Nephron progenitor cell (in vitro differentiated cells): ENCODE measurements at regions not wholly inside any gene's neighbourhood (a gene's known extent, or its start where the extent isn't known, plus 50 kb on each side); places are given as distances from the start of the nearest gene placed in this dataset.
A peak's percentile ranks its signal among the peaks of the same experiment; 100 is the strongest.

Experiments used
- DNase-seq: peaks from one replicate; pipeline ENCODE4 v3.0.0; 2021
- H3K27ac Mint-ChIP-seq: 2 replicates; pipeline ENCODE4 v1.8.0; 2021; ENCODE audit warnings: mild to moderate bottlenecking, moderate library complexity, mixed read lengths
- H3K27me3 Mint-ChIP-seq: 2 replicates; pipeline ENCODE4 v1.8.0; 2021; ENCODE audit warnings: mild to moderate bottlenecking, low read depth, mixed read lengths; ENCODE audit not compliant: poor library complexity
- H3K36me3 Mint-ChIP-seq: 2 replicates; pipeline ENCODE4 v1.8.0; 2021; ENCODE audit warnings: low read depth, mixed read lengths
- H3K4me1 Mint-ChIP-seq: 2 replicates; pipeline ENCODE4 v1.8.0; 2021; ENCODE audit warnings: mixed read lengths
- H3K4me3 Mint-ChIP-seq: 2 replicates; pipeline ENCODE4 v1.8.0; 2021; ENCODE audit warnings: mild to moderate bottlenecking, moderate library complexity, mixed read lengths
- H3K9me3 Mint-ChIP-seq: 2 replicates; pipeline ENCODE4 v1.8.0; 2021; ENCODE audit warnings: mild to moderate bottlenecking, moderate library complexity, mixed read lengths
- CTCF ChIP-seq: fragments of 200-600 bp; sonication (generic); IDR thresholded peaks from 2 replicates; pipeline ENCODE4 v1.5.0; 2021; ENCODE audit warnings: antibody characterized with exemption

GRCh38 chr6:93104195-93104817 lies 315.1 kb downstream of the EPHA7 start:
- Mint-ChIP-seq H3K9me3 (peaks cover 7% of the 10 kb centered on the region), H3K36me3 (no peaks in the 10 kb centered on the region), H3K4me3 (no peak overlapping the region), H3K27me3 (no peaks in the 10 kb centered on the region), H3K27ac (no peak overlapping the region), H3K4me1 (no peaks in the 10 kb centered on the region)
- no peak for TF ChIP-seq CTCF
- DNase-seq = no peak

GRCh38 chr6:93088621-93089501 lies 330.5 kb downstream of the EPHA7 start:
- Mint-ChIP-seq H3K9me3 (no peaks in the 10 kb centered on the region), H3K27me3 (no peaks in the 10 kb centered on the region), H3K4me1 (peaks cover 42% of the 10 kb centered on the region), H3K36me3 (no peaks in the 10 kb centered on the region), H3K27ac (peak overlapping the region; percentile 77), H3K4me3 (no peak overlapping the region)
- TF ChIP-seq CTCF = no peak
- DNase-seq = peak; percentile 2

- H3K27me3 Mint-ChIP-seq = no peaks in the 10 kb centered on the region
- no peak overlapping the region for H3K4me3 Mint-ChIP-seq
- H3K27ac Mint-ChIP-seq = no peak overlapping the region
- no peaks in the 10 kb centered on the region for H3K36me3 Mint-ChIP-seq
- no peak for DNase-seq
- H3K4me1 Mint-ChIP-seq = peaks cover 54% of the 10 kb centered on the region
- no peak for TF ChIP-seq CTCF
- H3K9me3 Mint-ChIP-seq = no peaks in the 10 kb centered on the region
Measured at GRCh38 chr6:93087606-93088005, 331.8 kb downstream of the EPHA7 start.

GRCh38 chr6:93086351-93086750 lies 333.0 kb downstream of the EPHA7 start:
- no peaks in the 10 kb centered on the region for H3K9me3 Mint-ChIP-seq
- no peaks in the 10 kb centered on the region for H3K27me3 Mint-ChIP-seq
- H3K4me3 Mint-ChIP-seq = no peak overlapping the region
- H3K36me3 Mint-ChIP-seq = no peaks in the 10 kb centered on the region
- H3K27ac Mint-ChIP-seq = no peak overlapping the region
- no peak for TF ChIP-seq CTCF
- no peak for DNase-seq
- peaks cover 63% of the 10 kb centered on the region for H3K4me1 Mint-ChIP-seq

- no peak for DNase-seq
- Mint-ChIP-seq H3K4me3 (peak overlapping the region; percentile 29), H3K27ac (peak overlapping the region; percentile 80)
Measured at GRCh38 chr6:93083337-93084230, 335.8 kb downstream of the EPHA7 start.

More at GRCh38 chr6:93083337-93084230, 335.8 kb downstream of the EPHA7 start:
- Mint-ChIP-seq H3K9me3 (no peaks in the 10 kb centered on the region), H3K36me3 (no peaks in the 10 kb centered on the region), H3K4me1 (peaks cover 54% of the 10 kb centered on the region), H3K27me3 (no peaks in the 10 kb centered on the region)
- TF ChIP-seq CTCF = no peak
